Suppressor macrophage treated with lipopolysaccharide for 4 hours (primary cell): ENCODE measurements at regions not wholly inside any gene's neighbourhood (a gene's known extent, or its start where the extent isn't known, plus 50 kb on each side); places are given as distances from the start of the nearest gene placed in this dataset.

Source experiments
- DNase-seq: peaks from one replicate; pipeline ENCODE4 v3.0.0-alpha.2; 2020

- DNase-seq, result no peak
These were observed 1246.0 kb upstream of the CITED2 start for GRCh38 chr6:140620496-140620895.

GRCh38 chr6:140609956-140610355, 1235.5 kb upstream of the CITED2 start:
- no peak for DNase-seq

GRCh38 chr6:140609321-140609720, 1234.9 kb upstream of the CITED2 start:
- DNase-seq, result no peak

- DNase-seq, result no peak
These were observed 1230.3 kb upstream of the CITED2 start for GRCh38 chr6:140604786-140605185.

- DNase-seq, result no peak
These were observed 1228.2 kb upstream of the CITED2 start for GRCh38 chr6:140602431-140603248.

- no peak for DNase-seq
These were observed 1226.8 kb upstream of the CITED2 start for GRCh38 chr6:140601021-140601808.

- DNase-seq, result no peak
These were observed 1225.5 kb upstream of the CITED2 start for GRCh38 chr6:140599916-140600315.

- no peak for DNase-seq
These were observed 1222.7 kb upstream of the CITED2 start for GRCh38 chr6:140597181-140597580.

GRCh38 chr6:140594806-140595128, 1220.3 kb upstream of the CITED2 start:
- no peak for DNase-seq

GRCh38 chr6:140592877-140593276, 1218.4 kb upstream of the CITED2 start:
- DNase-seq, result no peak

GRCh38 chr6:140590641-140591040, 1216.2 kb upstream of the CITED2 start:
- no peak for DNase-seq

- no peak for DNase-seq
These were observed 1212.1 kb upstream of the CITED2 start for GRCh38 chr6:140586426-140587061.

- DNase-seq, result no peak
These were observed 1207.2 kb upstream of the CITED2 start for GRCh38 chr6:140581601-140582000.

GRCh38 chr6:140579918-140580317, 1205.5 kb upstream of the CITED2 start:
- DNase-seq, result no peak

GRCh38 chr6:140576004-140576555, 1201.6 kb upstream of the CITED2 start:
- no peak for DNase-seq

- DNase-seq, result no peak
These were observed 1198.4 kb upstream of the CITED2 start for GRCh38 chr6:140572867-140573266.

GRCh38 chr6:140572129-140572528, 1197.7 kb upstream of the CITED2 start:
- DNase-seq, result no peak

GRCh38 chr6:140571145-140571544, 1196.7 kb upstream of the CITED2 start:
- no peak for DNase-seq

GRCh38 chr6:140567466-140567865, 1193.0 kb upstream of the CITED2 start:
- DNase-seq, result no peak

GRCh38 chr6:140566781-140567277, 1192.4 kb upstream of the CITED2 start:
- DNase-seq, result peak; percentile 9

GRCh38 chr6:140563728-140564127, 1189.3 kb upstream of the CITED2 start:
- no peak for DNase-seq

- no peak for DNase-seq
These were observed 1187.3 kb upstream of the CITED2 start for GRCh38 chr6:140561701-140562100.

- DNase-seq, result no peak
These were observed 1186.2 kb upstream of the CITED2 start for GRCh38 chr6:140560671-140561070.
